NCI-H510A treated with DMSO at 0.1 percent for 48 hours (cell line): ENCODE measurements at regions not wholly inside any gene's neighbourhood (a gene's known extent, or its start where the extent isn't known, plus 50 kb on each side); places are given as distances from the start of the nearest gene placed in this dataset.
"Not testable (repeated sequence)": the region's sequence is repeated elsewhere in the genome, so short reads cannot be mapped to it uniquely, and the experiment has no call there.

Experiments used
- DNase-seq: peaks from one replicate; lab custom pipeline; 2025; lab: John Stamatoyannopoulos, UW

GRCh38 chr3:95775486-95776094 lies 1038.8 kb upstream of the EPHA6 start:
- DNase-seq: no peak

GRCh38 chr3:95781598-95781997 lies 1032.8 kb upstream of the EPHA6 start:
- no peak for DNase-seq

- no peak for DNase-seq
Observed at GRCh38 chr3:95789111-95789510, 1025.3 kb upstream of the EPHA6 start.

- no peak for DNase-seq
Observed at GRCh38 chr3:95797081-95797480, 1017.3 kb upstream of the EPHA6 start.

- DNase-seq: no peak
Observed at GRCh38 chr3:95798628-95799027, 1015.8 kb upstream of the EPHA6 start.

- DNase-seq: no peak
Observed at GRCh38 chr3:95810462-95810861, 1003.9 kb upstream of the EPHA6 start.

- no peak for DNase-seq
Observed at GRCh38 chr3:95813244-95813643, 1001.1 kb upstream of the EPHA6 start.

- DNase-seq: no peak
Observed at GRCh38 chr3:95815828-95816227, 998.6 kb upstream of the EPHA6 start.

GRCh38 chr3:95826419-95826818 lies 988.0 kb upstream of the EPHA6 start:
- no peak for DNase-seq

- DNase-seq: no peak
Observed at GRCh38 chr3:95832146-95832545, 982.2 kb upstream of the EPHA6 start.

- not testable (repeated sequence) for DNase-seq
Observed at GRCh38 chr3:95860628-95861027, 953.8 kb upstream of the EPHA6 start.

- no peak for DNase-seq
Observed at GRCh38 chr3:95883801-95884200, 930.6 kb upstream of the EPHA6 start.

GRCh38 chr3:95886616-95887015 lies 927.8 kb upstream of the EPHA6 start:
- DNase-seq: no peak

GRCh38 chr3:95887114-95887513 lies 927.3 kb upstream of the EPHA6 start:
- no peak for DNase-seq

- DNase-seq: no peak
Observed at GRCh38 chr3:95894820-95895219, 919.6 kb upstream of the EPHA6 start.

GRCh38 chr3:95899494-95899893 lies 914.9 kb upstream of the EPHA6 start:
- no peak for DNase-seq

- no peak for DNase-seq
Observed at GRCh38 chr3:95899911-95900310, 914.5 kb upstream of the EPHA6 start.

GRCh38 chr3:95901948-95902347 lies 912.4 kb upstream of the EPHA6 start:
- DNase-seq: no peak

- DNase-seq: no peak
Observed at GRCh38 chr3:95905182-95905581, 909.2 kb upstream of the EPHA6 start.

GRCh38 chr3:95911767-95912166 lies 902.6 kb upstream of the EPHA6 start:
- DNase-seq: no peak

GRCh38 chr3:95923496-95924210 lies 890.7 kb upstream of the EPHA6 start:
- DNase-seq: no peak

- no peak for DNase-seq
Observed at GRCh38 chr3:95926904-95927501, 887.4 kb upstream of the EPHA6 start.

- DNase-seq: no peak
Observed at GRCh38 chr3:95934181-95934580, 880.2 kb upstream of the EPHA6 start.
